ENCODE measurements at regions not wholly inside any gene's neighbourhood (a gene's known extent, or its start where the extent isn't known, plus 50 kb on each side); places are given as distances from the start of the nearest gene placed in this dataset.

- Histone ChIP-seq H3K36me3 (ENCODE audit: control insufficient read depth in 2 of 2, insufficient read depth in 2 of 2, low read length in 2 of 2) (no peaks in the 10 kb centered on the region), H3K9ac (ENCODE audit: low read length in 2 of 2) (no peak overlapping the region), H3K4me1 (ENCODE audit: control insufficient read depth, insufficient read depth, low read length) (peaks cover 13% of the 10 kb centered on the region), H3K9me3 (ENCODE audit: control insufficient read depth in 2 of 2, low read length in 2 of 2) (peaks cover 5 to 6% of the 10 kb centered on the region in 2 donors), H3K27ac (ENCODE audit: low read length) (no peak overlapping the region), H3K27me3 (ENCODE audit: control insufficient read depth in 1 of 2, insufficient read depth in 2 of 2, low read length in 2 of 2) (no peaks in the 10 kb centered on the region), H3K4me3 (ENCODE audit: low read length in 2 of 2) (no peak overlapping the region)
Measured at GRCh38 chr11:12315024-12315423, 62.3 kb upstream of the PARVA start.

GRCh38 chr11:12316432-12316831 lies 60.9 kb upstream of the PARVA start:
- Histone ChIP-seq H3K27me3 (ENCODE audit: control insufficient read depth in 1 of 2, insufficient read depth in 2 of 2, low read length in 2 of 2) (no peaks in the 10 kb centered on the region), H3K9ac (ENCODE audit: low read length in 2 of 2) (no peak overlapping the region), H3K9me3 (ENCODE audit: control insufficient read depth in 2 of 2, low read length in 2 of 2) (peaks cover 5 to 6% of the 10 kb centered on the region in 2 donors), H3K4me3 (ENCODE audit: low read length in 2 of 2) (no peak overlapping the region), H3K36me3 (ENCODE audit: control insufficient read depth in 2 of 2, insufficient read depth in 2 of 2, low read length in 2 of 2) (no peaks in the 10 kb centered on the region), H3K4me1 (ENCODE audit: control insufficient read depth, insufficient read depth, low read length) (peaks cover 21% of the 10 kb centered on the region), H3K27ac (ENCODE audit: low read length) (no peak overlapping the region)

GRCh38 chr11:12318791-12319438 lies 58.5 kb upstream of the PARVA start:
- H3K36me3 ChIP-seq (ENCODE audit: control insufficient read depth in 2 of 2, insufficient read depth in 2 of 2, low read length in 2 of 2), result no peaks in the 10 kb centered on the region
- H3K9me3 ChIP-seq (ENCODE audit: control insufficient read depth in 2 of 2, low read length in 2 of 2), result peaks cover 5 to 6% of the 10 kb centered on the region in 2 donors
- H3K9ac ChIP-seq (ENCODE audit: low read length in 2 of 2), result peak overlapping the region; percentile 21 to 66
- peaks cover 21% of the 10 kb centered on the region for H3K4me1 ChIP-seq (ENCODE audit: control insufficient read depth, insufficient read depth, low read length)
- H3K27me3 ChIP-seq (ENCODE audit: control insufficient read depth in 1 of 2, insufficient read depth in 2 of 2, low read length in 2 of 2), result no peaks in the 10 kb centered on the region
- peak overlapping the region; percentile 17 to 20 for H3K4me3 ChIP-seq (ENCODE audit: low read length in 2 of 2)
- H3K27ac ChIP-seq (ENCODE audit: low read length), result peak overlapping the region; percentile 82

- Histone ChIP-seq H3K4me3 (ENCODE audit: low read length in 2 of 2) (peak overlapping the region in 1 of 2 donors; percentile 17), H3K9ac (ENCODE audit: low read length in 2 of 2) (peak overlapping the region in 1 of 2 donors; percentile 43), H3K27me3 (ENCODE audit: control insufficient read depth in 1 of 2, insufficient read depth in 2 of 2, low read length in 2 of 2) (no peaks in the 10 kb centered on the region), H3K27ac (ENCODE audit: low read length) (peak overlapping the region; percentile 82), H3K36me3 (ENCODE audit: control insufficient read depth in 2 of 2, insufficient read depth in 2 of 2, low read length in 2 of 2) (no peaks in the 10 kb centered on the region), H3K9me3 (ENCODE audit: control insufficient read depth in 2 of 2, low read length in 2 of 2) (peaks cover 5 to 6% of the 10 kb centered on the region in 2 donors), H3K4me1 (ENCODE audit: control insufficient read depth, insufficient read depth, low read length) (peaks cover 21% of the 10 kb centered on the region)
Measured at GRCh38 chr11:12319461-12319951, 57.9 kb upstream of the PARVA start.

DNA sequence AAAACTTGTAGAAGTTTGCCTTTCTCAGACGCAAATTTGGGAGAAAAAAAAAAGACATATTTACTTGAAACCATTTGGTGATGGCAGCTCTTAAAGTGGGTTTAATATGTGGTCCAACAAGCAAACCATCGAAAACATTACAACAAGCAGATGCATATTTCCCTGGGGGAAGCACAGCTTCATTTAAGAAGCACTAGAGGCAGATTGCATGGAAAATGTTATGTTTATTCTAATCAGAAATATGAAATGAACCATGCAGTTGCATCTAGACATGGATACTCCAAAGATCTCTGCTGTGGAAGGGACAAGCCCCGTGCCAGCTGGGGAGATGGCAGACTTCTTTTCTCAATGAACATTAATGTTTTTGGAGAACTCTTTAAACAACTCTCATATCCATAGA lies 57.4 kb upstream of the PARVA start:
- peak overlapping the region in 1 of 2 donors; percentile 17 for H3K4me3 ChIP-seq (ENCODE audit: low read length in 2 of 2)
- peaks cover 21% of the 10 kb centered on the region for H3K4me1 ChIP-seq (ENCODE audit: control insufficient read depth, insufficient read depth, low read length)
- no peak overlapping the region for H3K9ac ChIP-seq (ENCODE audit: low read length in 2 of 2)
- H3K27ac ChIP-seq (ENCODE audit: low read length), result peak overlapping the region; percentile 82
- peaks cover 5 to 6% of the 10 kb centered on the region in 2 donors for H3K9me3 ChIP-seq (ENCODE audit: control insufficient read depth in 2 of 2, low read length in 2 of 2)
- no peaks in the 10 kb centered on the region for H3K27me3 ChIP-seq (ENCODE audit: control insufficient read depth in 1 of 2, insufficient read depth in 2 of 2, low read length in 2 of 2)
- no peaks in the 10 kb centered on the region for H3K36me3 ChIP-seq (ENCODE audit: control insufficient read depth in 2 of 2, insufficient read depth in 2 of 2, low read length in 2 of 2)

GRCh38 chr11:12321217-12321937 lies 56.0 kb upstream of the PARVA start:
- Histone ChIP-seq H3K4me1 (ENCODE audit: control insufficient read depth, insufficient read depth, low read length) (peaks cover 28% of the 10 kb centered on the region), H3K27me3 (ENCODE audit: control insufficient read depth in 1 of 2, insufficient read depth in 2 of 2, low read length in 2 of 2) (no peaks in the 10 kb centered on the region), H3K9ac (ENCODE audit: low read length in 2 of 2) (no peak overlapping the region), H3K4me3 (ENCODE audit: low read length in 2 of 2) (no peak overlapping the region), H3K36me3 (ENCODE audit: control insufficient read depth in 2 of 2, insufficient read depth in 2 of 2, low read length in 2 of 2) (no peaks in the 10 kb centered on the region), H3K27ac (ENCODE audit: low read length) (peak overlapping the region; percentile 82), H3K9me3 (ENCODE audit: control insufficient read depth in 2 of 2, low read length in 2 of 2) (peaks cover 5 to 6% of the 10 kb centered on the region in 2 donors)

GRCh38 chr11:12324585-12324984 lies 52.8 kb upstream of the PARVA start:
- peaks cover 24% of the 10 kb centered on the region for H3K4me1 ChIP-seq (ENCODE audit: control insufficient read depth, insufficient read depth, low read length)
- H3K36me3 ChIP-seq (ENCODE audit: control insufficient read depth in 2 of 2, insufficient read depth in 2 of 2, low read length in 2 of 2), result no peaks in the 10 kb centered on the region
- no peak overlapping the region for H3K4me3 ChIP-seq (ENCODE audit: low read length in 2 of 2)
- no peaks in the 10 kb centered on the region for H3K9me3 ChIP-seq (ENCODE audit: control insufficient read depth in 2 of 2, low read length in 2 of 2)
- no peak overlapping the region for H3K27ac ChIP-seq (ENCODE audit: low read length)
- no peaks in the 10 kb centered on the region for H3K27me3 ChIP-seq (ENCODE audit: control insufficient read depth in 1 of 2, insufficient read depth in 2 of 2, low read length in 2 of 2)
- no peak overlapping the region for H3K9ac ChIP-seq (ENCODE audit: low read length in 2 of 2)
